AG09319 (cell line): ENCODE measurements at regions not wholly inside any gene's neighbourhood (a gene's known extent, or its start where the extent isn't known, plus 50 kb on each side); places are given as distances from the start of the nearest gene placed in this dataset.

Source experiments
- DNase-seq: peaks from one replicate; pipeline ENCODE4 v3.0.0-alpha.2; 2010; ENCODE audit warnings: low read depth; ENCODE audit errors: extremely low read depth
- TF ChIP-seq, protein P1 (sequence below): IDR thresholded peaks from 2 replicates; pipeline ENCODE4 v1.5.1; 2011; ENCODE audit warnings: low read depth, mild to moderate bottlenecking, inconsistent platforms, low read length, moderate library complexity

DNA sequence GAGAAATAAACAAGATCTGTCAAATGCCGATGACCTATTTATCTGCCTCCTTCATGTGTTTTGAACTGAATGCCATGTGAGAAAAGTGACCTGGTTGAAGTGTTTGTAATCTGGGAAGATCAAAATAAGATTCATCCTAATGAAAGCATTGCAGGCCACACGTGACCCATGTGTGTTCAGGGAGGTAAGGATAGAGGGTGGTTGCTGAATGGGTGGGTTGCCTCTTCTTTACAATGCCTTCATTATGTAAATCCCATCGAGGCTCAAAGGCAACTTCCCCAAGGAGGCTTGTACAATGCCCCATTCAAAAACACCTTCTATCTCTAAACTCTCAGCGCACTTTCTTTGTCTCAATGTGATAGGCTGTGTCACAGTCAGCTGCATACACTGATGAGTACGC lies 273.1 kb downstream of the LRATD1 start:
- TF ChIP-seq, protein P1, sequence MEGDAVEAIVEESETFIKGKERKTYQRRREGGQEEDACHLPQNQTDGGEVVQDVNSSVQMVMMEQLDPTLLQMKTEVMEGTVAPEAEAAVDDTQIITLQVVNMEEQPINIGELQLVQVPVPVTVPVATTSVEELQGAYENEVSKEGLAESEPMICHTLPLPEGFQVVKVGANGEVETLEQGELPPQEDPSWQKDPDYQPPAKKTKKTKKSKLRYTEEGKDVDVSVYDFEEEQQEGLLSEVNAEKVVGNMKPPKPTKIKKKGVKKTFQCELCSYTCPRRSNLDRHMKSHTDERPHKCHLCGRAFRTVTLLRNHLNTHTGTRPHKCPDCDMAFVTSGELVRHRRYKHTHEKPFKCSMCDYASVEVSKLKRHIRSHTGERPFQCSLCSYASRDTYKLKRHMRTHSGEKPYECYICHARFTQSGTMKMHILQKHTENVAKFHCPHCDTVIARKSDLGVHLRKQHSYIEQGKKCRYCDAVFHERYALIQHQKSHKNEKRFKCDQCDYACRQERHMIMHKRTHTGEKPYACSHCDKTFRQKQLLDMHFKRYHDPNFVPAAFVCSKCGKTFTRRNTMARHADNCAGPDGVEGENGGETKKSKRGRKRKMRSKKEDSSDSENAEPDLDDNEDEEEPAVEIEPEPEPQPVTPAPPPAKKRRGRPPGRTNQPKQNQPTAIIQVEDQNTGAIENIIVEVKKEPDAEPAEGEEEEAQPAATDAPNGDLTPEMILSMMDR: no peak
- DNase-seq: no peak

DNA sequence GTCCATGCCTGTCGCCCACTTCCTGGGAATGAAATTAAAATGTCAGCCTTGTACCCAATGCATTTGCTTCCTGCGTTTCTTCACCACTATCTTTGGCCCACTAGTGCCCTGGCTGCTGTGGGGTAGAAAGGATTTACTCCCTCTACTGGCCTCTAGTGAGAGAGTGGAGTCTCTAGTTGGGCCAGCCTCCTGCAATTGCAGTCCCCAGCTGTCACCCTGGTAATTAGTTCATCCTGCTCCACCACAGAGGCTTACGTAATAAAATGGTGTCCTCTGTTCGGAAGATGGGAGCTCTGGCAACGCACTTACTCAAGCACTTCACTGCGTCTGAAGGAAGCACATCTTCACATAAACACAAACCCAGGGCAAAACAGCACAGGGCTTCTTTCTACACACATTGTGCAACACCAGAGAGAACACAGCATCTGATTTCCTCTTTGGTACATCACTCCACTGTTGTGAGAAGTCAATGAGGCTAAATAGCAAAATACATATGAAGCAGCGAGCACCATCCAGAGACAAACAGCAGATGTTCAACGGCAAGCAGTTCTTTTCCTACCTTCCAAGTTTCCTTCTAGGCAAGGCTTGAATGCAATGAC lies 274.6 kb downstream of the LRATD1 start:
- TF ChIP-seq, protein P1: no peak
- no peak for DNase-seq

DNA sequence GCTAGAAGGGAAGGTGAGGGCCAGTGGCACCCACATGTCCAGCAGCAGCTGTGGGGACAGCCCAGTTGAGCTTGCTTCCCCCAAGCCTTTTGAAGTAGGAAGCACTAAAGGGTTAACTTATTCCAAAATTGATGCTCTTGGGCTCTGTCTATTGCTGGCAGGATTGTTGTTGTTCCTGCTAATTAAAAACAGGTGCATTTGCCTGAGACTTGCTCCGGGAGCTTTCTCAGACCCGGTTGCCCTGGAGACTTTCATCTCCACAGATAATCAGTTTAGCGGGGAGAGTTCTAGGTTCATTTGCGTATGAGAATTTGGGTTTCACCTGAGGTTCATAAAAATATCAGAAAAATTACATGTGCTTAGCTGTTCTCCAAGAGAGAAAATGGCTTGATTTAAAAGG lies 277.3 kb downstream of the LRATD1 start:
- DNase-seq: no peak

DNA sequence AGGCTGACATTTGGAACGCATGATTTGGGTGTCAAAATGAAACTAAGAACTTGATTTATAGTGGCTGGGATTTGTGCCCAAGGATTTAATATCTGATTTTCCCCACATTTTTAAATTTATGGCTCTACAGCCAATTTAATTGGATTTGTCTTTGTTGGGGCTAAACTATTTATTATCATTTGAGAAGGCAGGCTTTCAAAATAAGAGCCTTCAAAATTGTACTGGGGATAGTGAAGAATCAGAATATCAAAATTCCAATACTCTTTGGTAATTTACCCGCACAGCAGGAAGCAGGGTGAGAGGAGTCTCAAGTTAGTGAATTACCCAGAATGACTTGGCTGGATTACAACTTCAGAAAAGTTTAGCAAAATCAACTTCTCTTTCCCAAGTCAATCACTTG lies 278.1 kb downstream of the LRATD1 start:
- no peak for DNase-seq
- TF ChIP-seq, protein P1: no peak

More for the DNA sequence above, 277.3 kb downstream of the LRATD1 start:
- TF ChIP-seq, protein P1: no peak

DNA sequence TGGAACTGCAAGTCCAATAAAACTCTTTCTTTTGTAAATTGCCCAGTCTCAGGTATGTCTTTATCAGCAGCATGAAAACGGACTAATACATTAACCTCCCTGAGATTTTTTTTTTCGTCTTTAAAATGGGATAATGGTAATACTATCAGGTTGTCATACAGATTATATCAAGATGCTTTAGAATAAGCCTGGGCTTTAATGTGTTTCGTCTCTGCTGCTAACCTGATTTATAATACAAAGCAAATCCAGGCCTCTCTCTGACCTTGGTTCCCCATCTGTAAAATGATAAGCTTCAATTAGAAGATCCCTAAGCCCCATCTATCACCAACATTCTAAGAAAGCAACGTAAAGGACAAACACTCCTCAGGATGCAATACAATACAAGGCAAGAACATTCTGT lies 283.5 kb downstream of the LRATD1 start:
- DNase-seq: no peak
- TF ChIP-seq, protein P1: no peak

DNA sequence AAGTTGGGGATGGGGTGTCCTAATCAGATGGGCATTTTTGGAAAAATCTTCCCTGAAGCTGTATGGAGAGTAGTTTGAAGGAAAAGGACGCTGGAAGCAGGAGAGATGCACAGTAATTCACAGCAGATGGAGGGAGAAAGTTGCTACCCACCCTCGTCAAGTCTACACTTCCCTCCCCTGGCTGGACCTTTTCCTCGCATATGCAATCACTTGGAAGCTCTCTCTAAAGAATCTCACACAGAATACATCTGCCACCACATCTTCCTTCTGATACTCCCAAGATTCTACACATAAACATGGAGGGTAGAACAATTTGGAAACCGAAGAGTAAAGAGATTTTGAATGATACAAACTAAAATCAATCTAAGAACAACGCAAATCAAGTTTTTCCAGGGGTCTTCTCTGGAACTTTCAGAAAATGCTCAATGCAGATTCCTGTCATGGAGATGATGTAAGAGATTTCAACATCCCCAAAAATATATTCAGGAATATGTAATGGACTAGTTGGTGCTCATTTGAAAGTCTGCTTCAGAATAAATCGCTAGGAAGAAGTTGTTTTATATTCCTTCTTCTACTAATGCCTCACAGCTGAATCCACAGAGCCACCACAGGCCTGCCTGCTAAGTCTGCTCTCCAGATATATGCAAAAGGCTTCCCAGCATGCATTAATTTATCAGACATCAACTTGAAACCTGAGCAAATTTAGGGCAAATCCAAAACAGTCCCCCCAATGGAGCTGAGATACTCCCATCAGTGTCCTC lies 291.5 kb downstream of the LRATD1 start:
- TF ChIP-seq, protein P1: no peak

DNA sequence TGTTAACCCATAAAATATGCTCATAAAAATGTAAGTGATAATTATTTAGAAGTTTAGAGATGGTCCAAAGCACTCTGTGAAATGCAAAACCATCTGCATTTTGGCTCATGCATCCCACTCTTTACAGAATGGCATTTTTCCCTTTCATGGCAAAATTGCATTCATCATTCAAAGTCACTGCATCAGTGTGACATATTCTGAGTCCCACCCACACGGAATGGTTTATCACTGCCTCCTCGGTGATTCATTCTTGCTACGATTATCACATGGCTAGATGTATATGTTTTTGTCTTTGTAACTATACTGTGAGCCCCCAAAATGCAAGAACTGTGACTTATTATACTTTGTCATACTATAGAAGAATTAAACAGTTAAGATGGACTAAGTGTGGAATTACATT lies 293.0 kb downstream of the LRATD1 start:
- no peak for DNase-seq
- TF ChIP-seq, protein P1: no peak

More for the DNA sequence above, 291.5 kb downstream of the LRATD1 start:
- no peak for DNase-seq
